SKM-1 treated with dmso at 0.1 percent for 144 hours (cell line): ENCODE measurements at regions not wholly inside any gene's neighbourhood (a gene's known extent, or its start where the extent isn't known, plus 50 kb on each side); places are given as distances from the start of the nearest gene placed in this dataset.

Experiments
- DNase-seq: peaks from one replicate; lab custom pipeline; 2025; ENCODE audit not compliant: unreplicated experiment; lab: John Stamatoyannopoulos, UW

GRCh38 chr11:19525276-19525675, 187.4 kb upstream of the NAV2 start:
- DNase-seq: peak; percentile 21

GRCh38 chr11:19524171-19524671, 188.4 kb upstream of the NAV2 start:
- DNase-seq: no peak

GRCh38 chr11:19520681-19521080, 192.0 kb upstream of the NAV2 start:
- no peak for DNase-seq

- no peak for DNase-seq
Measured at GRCh38 chr11:19519912-19520641, 192.6 kb upstream of the NAV2 start.

GRCh38 chr11:19519353-19519752, 193.3 kb upstream of the NAV2 start:
- no peak for DNase-seq

GRCh38 chr11:19513253-19513652, 199.4 kb upstream of the NAV2 start:
- DNase-seq: no peak

- no peak for DNase-seq
Measured at GRCh38 chr11:19512618-19513017, 200.0 kb upstream of the NAV2 start.

GRCh38 chr11:19511413-19512183, 201.0 kb upstream of the NAV2 start:
- no peak for DNase-seq

GRCh38 chr11:19511066-19511412, 201.6 kb upstream of the NAV2 start:
- DNase-seq: no peak

- DNase-seq: no peak
Measured at GRCh38 chr11:19510468-19510867, 202.2 kb upstream of the NAV2 start.

GRCh38 chr11:19509215-19509614, 203.4 kb upstream of the NAV2 start:
- DNase-seq: no peak

- no peak for DNase-seq
Measured at GRCh38 chr11:19508165-19508564, 204.5 kb upstream of the NAV2 start.

GRCh38 chr11:19506816-19507486, 205.7 kb upstream of the NAV2 start:
- no peak for DNase-seq

- DNase-seq: no peak
Measured at GRCh38 chr11:19502691-19503253, 209.9 kb upstream of the NAV2 start.

- no peak for DNase-seq
Measured at GRCh38 chr11:19501631-19502030, 211.0 kb upstream of the NAV2 start.

- DNase-seq: no peak
Measured at GRCh38 chr11:19499999-19500398, 212.6 kb upstream of the NAV2 start.

- no peak for DNase-seq
Measured at GRCh38 chr11:19499026-19499669, 213.5 kb upstream of the NAV2 start.

- DNase-seq: no peak
Measured at GRCh38 chr11:19493446-19494213, 219.0 kb upstream of the NAV2 start.

GRCh38 chr11:19482319-19483100, 230.1 kb upstream of the NAV2 start:
- no peak for DNase-seq

- DNase-seq: no peak
Measured at GRCh38 chr11:19480540-19480939, 232.1 kb upstream of the NAV2 start.
